Muscle layer of duodenum (tissue), 2 donors: ENCODE measurements at regions not wholly inside any gene's neighbourhood (a gene's known extent, or its start where the extent isn't known, plus 50 kb on each side); places are given as distances from the start of the nearest gene placed in this dataset.
"Not testable (repeated sequence)": the region's sequence is repeated elsewhere in the genome, so short reads cannot be mapped to it uniquely, and the experiment has no call there.

Experiments used
- H3K27ac ChIP-seq: one replicate; pipeline ENCODE4 v1.7.0; 2013; ENCODE audit warnings: mild to moderate bottlenecking, low read length
- H3K27me3 ChIP-seq: one replicate; pipeline ENCODE4 v1.7.0; 2013; ENCODE audit warnings: low read depth, mild to moderate bottlenecking, control low read depth, low read length
- H3K36me3 ChIP-seq, 2 donors: one replicate each; pipeline ENCODE4 v1.7.0; 2013; ENCODE audit warnings: low read length in 2 of 2, control low read depth in 1 of 2, mild to moderate bottlenecking in 1 of 2; ENCODE audit not compliant: insufficient read depth in 2 of 2, control insufficient read depth in 1 of 2
- H3K4me1 ChIP-seq, 2 donors: one replicate each; pipeline ENCODE4 v1.7.0; 2013; ENCODE audit warnings: low read length in 2 of 2, mild to moderate bottlenecking in 2 of 2, control low read depth in 1 of 2, moderate library complexity in 1 of 2; ENCODE audit not compliant: insufficient read depth in 2 of 2, control insufficient read depth in 1 of 2
- H3K4me3 ChIP-seq, 2 donors: one replicate each; pipeline ENCODE4 v1.7.0; 2013; ENCODE audit warnings: low read length in 2 of 2, low read depth in 1 of 2, mild to moderate bottlenecking in 1 of 2
- H3K9me3 ChIP-seq, 2 donors: one replicate each; pipeline ENCODE4 v1.7.0; 2013; ENCODE audit warnings: low read length in 2 of 2, control low read depth in 1 of 2, mild to moderate bottlenecking in 1 of 2; ENCODE audit not compliant: control insufficient read depth in 1 of 2
- donor health status: healthy.

GRCh38 chr2:194700116-194700515 is 956.9 kb upstream of the SLC39A10 start:
- no peaks in the 10 kb centered on the region for H3K36me3 ChIP-seq
- H3K4me1 ChIP-seq = no peaks in the 10 kb centered on the region
- H3K27ac ChIP-seq = no peak overlapping the region
- no peaks in the 10 kb centered on the region for H3K27me3 ChIP-seq
- H3K9me3 ChIP-seq = no peaks in the 10 kb centered on the region
- H3K4me3 ChIP-seq = no peak overlapping the region

- no peaks in the 10 kb centered on the region for H3K27me3 ChIP-seq
- H3K4me1 ChIP-seq = no peaks in the 10 kb centered on the region
- no peaks in the 10 kb centered on the region for H3K9me3 ChIP-seq
- H3K4me3 ChIP-seq = no peak overlapping the region
- H3K36me3 ChIP-seq = no peaks in the 10 kb centered on the region
- H3K27ac ChIP-seq = no peak overlapping the region
Measured at GRCh38 chr2:194698012-194698411, 959.0 kb upstream of the SLC39A10 start.

GRCh38 chr2:194697439-194697838 is 959.6 kb upstream of the SLC39A10 start:
- no peaks in the 10 kb centered on the region for H3K9me3 ChIP-seq
- no peak overlapping the region for H3K27ac ChIP-seq
- H3K36me3 ChIP-seq = no peaks in the 10 kb centered on the region
- no peak overlapping the region for H3K4me3 ChIP-seq
- no peaks in the 10 kb centered on the region for H3K4me1 ChIP-seq
- no peaks in the 10 kb centered on the region for H3K27me3 ChIP-seq

GRCh38 chr2:194696690-194697089 is 960.3 kb upstream of the SLC39A10 start:
- Histone ChIP-seq H3K4me1 (no peaks in the 10 kb centered on the region), H3K27ac (no peak overlapping the region), H3K4me3 (no peak overlapping the region), H3K36me3 (no peaks in the 10 kb centered on the region), H3K9me3 (no peaks in the 10 kb centered on the region), H3K27me3 (no peaks in the 10 kb centered on the region)

- H3K27ac ChIP-seq = no peak overlapping the region
- H3K9me3 ChIP-seq = no peaks in the 10 kb centered on the region
- H3K4me3 ChIP-seq = no peak overlapping the region
Measured at GRCh38 chr2:194686569-194686968, 970.5 kb upstream of the SLC39A10 start.

GRCh38 chr2:194674043-194674442 is 983.0 kb upstream of the SLC39A10 start:
- Histone ChIP-seq H3K27ac (no peak overlapping the region), H3K4me1 (no peaks in the 10 kb centered on the region), H3K36me3 (no peaks in the 10 kb centered on the region), H3K27me3 (no peaks in the 10 kb centered on the region), H3K9me3 (no peaks in the 10 kb centered on the region), H3K4me3 (no peak overlapping the region)

More at GRCh38 chr2:194686569-194686968, 970.5 kb upstream of the SLC39A10 start:
- H3K27me3 ChIP-seq = no peaks in the 10 kb centered on the region
- no peaks in the 10 kb centered on the region for H3K4me1 ChIP-seq
- no peaks in the 10 kb centered on the region for H3K36me3 ChIP-seq

GRCh38 chr2:194672994-194673393 is 984.0 kb upstream of the SLC39A10 start:
- H3K27ac ChIP-seq = no peak overlapping the region
- H3K4me3 ChIP-seq = no peak overlapping the region
- no peaks in the 10 kb centered on the region for H3K4me1 ChIP-seq
- no peaks in the 10 kb centered on the region for H3K9me3 ChIP-seq
- H3K36me3 ChIP-seq = no peaks in the 10 kb centered on the region
- H3K27me3 ChIP-seq = no peaks in the 10 kb centered on the region

GRCh38 chr2:194661431-194661830 is 995.6 kb upstream of the SLC39A10 start:
- Histone ChIP-seq H3K4me1 (no peaks in the 10 kb centered on the region), H3K9me3 (no peaks in the 10 kb centered on the region), H3K27ac (no peak overlapping the region), H3K4me3 (no peak overlapping the region), H3K36me3 (no peaks in the 10 kb centered on the region), H3K27me3 (no peaks in the 10 kb centered on the region)

- not testable (repeated sequence) for H3K27me3 ChIP-seq, H3K27ac ChIP-seq, H3K4me3 ChIP-seq, H3K4me1 ChIP-seq, H3K36me3 ChIP-seq, H3K9me3 ChIP-seq
Measured at GRCh38 chr2:194639057-194639456, 1018.0 kb upstream of the SLC39A10 start.

GRCh38 chr2:194621945-194622344 is 1035.1 kb upstream of the SLC39A10 start:
- no peaks in the 10 kb centered on the region for H3K4me1 ChIP-seq
- no peak overlapping the region for H3K27ac ChIP-seq
- no peaks in the 10 kb centered on the region for H3K27me3 ChIP-seq
- H3K36me3 ChIP-seq = no peaks in the 10 kb centered on the region
- no peaks in the 10 kb centered on the region for H3K9me3 ChIP-seq
- H3K4me3 ChIP-seq = no peak overlapping the region

- Histone ChIP-seq H3K4me3 (no peak overlapping the region), H3K27ac (no peak overlapping the region), H3K36me3 (no peaks in the 10 kb centered on the region), H3K4me1 (no peaks in the 10 kb centered on the region), H3K9me3 (no peaks in the 10 kb centered on the region), H3K27me3 (no peaks in the 10 kb centered on the region)
Measured at GRCh38 chr2:194619366-194619765, 1037.7 kb upstream of the SLC39A10 start.

GRCh38 chr2:194618432-194618831 is 1038.6 kb upstream of the SLC39A10 start:
- H3K4me1 ChIP-seq = no peaks in the 10 kb centered on the region
- no peak overlapping the region for H3K4me3 ChIP-seq
- no peaks in the 10 kb centered on the region for H3K36me3 ChIP-seq
- H3K27me3 ChIP-seq = no peaks in the 10 kb centered on the region
- H3K9me3 ChIP-seq = no peaks in the 10 kb centered on the region
- H3K27ac ChIP-seq = no peak overlapping the region
